Loucy (cell line): ENCODE measurements at regions not wholly inside any gene's neighbourhood (a gene's known extent, or its start where the extent isn't known, plus 50 kb on each side); places are given as distances from the start of the nearest gene placed in this dataset.

ENCODE experiments used
- EZH2phosphoT487 ChIP-seq: fragments of 200-600 bp; IDR thresholded peaks from 2 replicates; pipeline ENCODE4 v1.6.1; 2018; ENCODE audit warnings: antibody characterized with exemption, mild to moderate bottlenecking, moderate library complexity, borderline replicate concordance
- TF ChIP-seq, protein P1 (sequence below): fragments of 200-600 bp; sonication (generic); conservative IDR thresholded peaks from 2 replicates; pipeline ENCODE4 v1.5.1; 2014; ENCODE audit warnings: mild to moderate bottlenecking, antibody characterized with exemption, low read length

DNA sequence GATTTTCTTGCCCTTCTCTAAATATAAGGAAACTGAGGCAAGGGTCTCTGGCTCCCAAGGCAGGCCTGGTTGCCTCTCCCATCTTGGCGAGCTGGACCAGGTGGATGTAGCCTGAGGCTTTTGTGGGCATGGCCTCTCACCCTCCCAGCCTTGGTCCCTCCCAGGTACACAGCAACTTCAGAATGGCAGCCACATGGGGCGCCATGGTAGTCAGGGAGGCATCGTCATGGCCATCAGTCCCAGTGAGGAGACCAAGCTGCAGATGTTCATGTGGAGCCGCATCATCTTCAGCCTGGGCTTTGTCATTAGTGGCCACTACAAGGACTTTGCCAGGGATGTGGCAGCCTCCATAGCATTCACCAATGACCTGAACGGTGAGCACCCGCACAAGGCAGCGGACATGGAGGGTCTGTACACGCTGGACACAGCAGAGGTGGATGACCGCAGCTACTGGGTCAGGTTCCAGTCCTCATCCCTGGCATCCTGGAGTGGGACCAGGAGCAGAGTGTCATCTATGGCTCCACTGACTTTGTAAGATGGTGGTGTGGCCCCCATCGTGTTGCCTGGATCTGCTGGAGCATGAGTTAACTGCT lies 165.8 kb upstream of the ZNF267 start:
- TF ChIP-seq, protein P1, sequence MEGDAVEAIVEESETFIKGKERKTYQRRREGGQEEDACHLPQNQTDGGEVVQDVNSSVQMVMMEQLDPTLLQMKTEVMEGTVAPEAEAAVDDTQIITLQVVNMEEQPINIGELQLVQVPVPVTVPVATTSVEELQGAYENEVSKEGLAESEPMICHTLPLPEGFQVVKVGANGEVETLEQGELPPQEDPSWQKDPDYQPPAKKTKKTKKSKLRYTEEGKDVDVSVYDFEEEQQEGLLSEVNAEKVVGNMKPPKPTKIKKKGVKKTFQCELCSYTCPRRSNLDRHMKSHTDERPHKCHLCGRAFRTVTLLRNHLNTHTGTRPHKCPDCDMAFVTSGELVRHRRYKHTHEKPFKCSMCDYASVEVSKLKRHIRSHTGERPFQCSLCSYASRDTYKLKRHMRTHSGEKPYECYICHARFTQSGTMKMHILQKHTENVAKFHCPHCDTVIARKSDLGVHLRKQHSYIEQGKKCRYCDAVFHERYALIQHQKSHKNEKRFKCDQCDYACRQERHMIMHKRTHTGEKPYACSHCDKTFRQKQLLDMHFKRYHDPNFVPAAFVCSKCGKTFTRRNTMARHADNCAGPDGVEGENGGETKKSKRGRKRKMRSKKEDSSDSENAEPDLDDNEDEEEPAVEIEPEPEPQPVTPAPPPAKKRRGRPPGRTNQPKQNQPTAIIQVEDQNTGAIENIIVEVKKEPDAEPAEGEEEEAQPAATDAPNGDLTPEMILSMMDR: no peak
- no peak for TF ChIP-seq EZH2phosphoT487
